GM18909 (cell line): ENCODE measurements at regions not wholly inside any gene's neighbourhood (a gene's known extent, or its start where the extent isn't known, plus 50 kb on each side); places are given as distances from the start of the nearest gene placed in this dataset.
"Not testable (repeated sequence)": the region's sequence is repeated elsewhere in the genome, so short reads cannot be mapped to it uniquely, and the experiment has no call there.

Experiments used
- ATAC-seq: cut with Tn5 transposase; IDR thresholded peaks from one replicate; pipeline ENCODE4 v1.9.1; 2021; ENCODE audit warnings: mild to moderate bottlenecking; ENCODE audit not compliant: unreplicated experiment, poor library complexity

- no peak for ATAC-seq
Measured at GRCh38 chr3:101913168-101913567, 63.9 kb downstream of the NFKBIZ start.

GRCh38 chr3:101917761-101918160, 68.4 kb downstream of the NFKBIZ start:
- ATAC-seq: not testable (repeated sequence)

- ATAC-seq: not testable (repeated sequence)
Measured at GRCh38 chr3:101922151-101922725, 72.9 kb downstream of the NFKBIZ start.

- not testable (repeated sequence) for ATAC-seq
Measured at GRCh38 chr3:101924621-101925020, 75.3 kb downstream of the NFKBIZ start.

- ATAC-seq: not testable (repeated sequence)
Measured at GRCh38 chr3:101925124-101925523, 75.8 kb downstream of the NFKBIZ start.

GRCh38 chr3:101925564-101925963, 76.2 kb downstream of the NFKBIZ start:
- ATAC-seq: no peak

GRCh38 chr3:101926594-101927105, 77.3 kb downstream of the NFKBIZ start:
- no peak for ATAC-seq

- ATAC-seq: no peak
Measured at GRCh38 chr3:101928890-101929289, 79.6 kb downstream of the NFKBIZ start.

- no peak for ATAC-seq
Measured at GRCh38 chr3:101931081-101931480, 81.8 kb downstream of the NFKBIZ start.

GRCh38 chr3:101932326-101933068, 83.2 kb downstream of the NFKBIZ start:
- ATAC-seq: no peak

GRCh38 chr3:101936419-101937356, 87.4 kb downstream of the NFKBIZ start:
- ATAC-seq: peak; percentile 92

- ATAC-seq: peak; percentile 57
Measured at GRCh38 chr3:101938262-101938847, 89.0 kb downstream of the NFKBIZ start.

- ATAC-seq: no peak
Measured at GRCh38 chr3:101939361-101940049, 90.2 kb downstream of the NFKBIZ start.

- no peak for ATAC-seq
Measured at GRCh38 chr3:101940521-101941317, 91.4 kb downstream of the NFKBIZ start.

- ATAC-seq: no peak
Measured at GRCh38 chr3:101941318-101942040, 92.2 kb downstream of the NFKBIZ start.

GRCh38 chr3:101942356-101942755, 93.0 kb downstream of the NFKBIZ start:
- no peak for ATAC-seq

- ATAC-seq: no peak
Measured at GRCh38 chr3:101943029-101943428, 93.7 kb downstream of the NFKBIZ start.

GRCh38 chr3:101944308-101944707, 95.0 kb downstream of the NFKBIZ start:
- no peak for ATAC-seq
